ENCODE measurements at regions not wholly inside any gene's neighbourhood (a gene's known extent, or its start where the extent isn't known, plus 50 kb on each side); places are given as distances from the start of the nearest gene placed in this dataset.

- intact Hi-C loops (cut with DNase I; ENCODE audit: low total_unique reads) = no loop called here
- H3K4me3 ChIP-seq = no peak overlapping the region
- H3K27me3 ChIP-seq = no peaks in the 10 kb centered on the region
- no peak for DNase-seq
- no peaks in the 10 kb centered on the region for H3K36me3 ChIP-seq
- H3K4me1 ChIP-seq = no peaks in the 10 kb centered on the region
- TF ChIP-seq, protein P1, sequence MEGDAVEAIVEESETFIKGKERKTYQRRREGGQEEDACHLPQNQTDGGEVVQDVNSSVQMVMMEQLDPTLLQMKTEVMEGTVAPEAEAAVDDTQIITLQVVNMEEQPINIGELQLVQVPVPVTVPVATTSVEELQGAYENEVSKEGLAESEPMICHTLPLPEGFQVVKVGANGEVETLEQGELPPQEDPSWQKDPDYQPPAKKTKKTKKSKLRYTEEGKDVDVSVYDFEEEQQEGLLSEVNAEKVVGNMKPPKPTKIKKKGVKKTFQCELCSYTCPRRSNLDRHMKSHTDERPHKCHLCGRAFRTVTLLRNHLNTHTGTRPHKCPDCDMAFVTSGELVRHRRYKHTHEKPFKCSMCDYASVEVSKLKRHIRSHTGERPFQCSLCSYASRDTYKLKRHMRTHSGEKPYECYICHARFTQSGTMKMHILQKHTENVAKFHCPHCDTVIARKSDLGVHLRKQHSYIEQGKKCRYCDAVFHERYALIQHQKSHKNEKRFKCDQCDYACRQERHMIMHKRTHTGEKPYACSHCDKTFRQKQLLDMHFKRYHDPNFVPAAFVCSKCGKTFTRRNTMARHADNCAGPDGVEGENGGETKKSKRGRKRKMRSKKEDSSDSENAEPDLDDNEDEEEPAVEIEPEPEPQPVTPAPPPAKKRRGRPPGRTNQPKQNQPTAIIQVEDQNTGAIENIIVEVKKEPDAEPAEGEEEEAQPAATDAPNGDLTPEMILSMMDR (IDR thresholded peaks at IDR 0.05) = no peak
- H3K27ac ChIP-seq = no peak overlapping the region
- H3K9me3 ChIP-seq = no peaks in the 10 kb centered on the region
These were observed 311.4 kb upstream of the ITGA1 start for GRCh38 chr5:52476346-52476745.

- intact Hi-C loops (cut with DNase I; ENCODE audit: low total_unique reads) = no loop called here
- Histone ChIP-seq H3K27ac (no peak overlapping the region), H3K27me3 (no peaks in the 10 kb centered on the region), H3K4me3 (no peak overlapping the region), H3K36me3 (no peaks in the 10 kb centered on the region), H3K9me3 (no peaks in the 10 kb centered on the region), H3K4me1 (no peaks in the 10 kb centered on the region)
- TF ChIP-seq, protein P1 (IDR thresholded peaks at IDR 0.05) = no peak
- DNase-seq = no peak
These were observed 306.5 kb upstream of the ITGA1 start for GRCh38 chr5:52481201-52481600.

DNA sequence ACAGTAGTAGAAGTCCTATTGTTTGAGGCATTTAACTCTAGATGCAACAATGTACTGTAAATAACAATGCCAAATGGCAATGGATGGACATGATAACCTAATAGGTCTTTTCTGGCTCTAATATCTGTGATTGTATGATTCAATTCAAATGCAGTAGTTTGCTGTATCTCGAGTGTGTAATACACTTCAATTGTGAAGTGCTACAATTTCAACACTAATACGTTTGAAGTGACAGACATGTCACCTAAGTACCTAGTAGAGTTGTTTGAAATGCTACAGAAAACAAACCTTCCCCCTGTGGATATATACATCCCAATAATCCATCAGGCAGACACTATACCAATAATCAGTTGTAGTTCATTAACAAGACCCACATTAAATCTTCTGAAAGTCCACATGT, 305.9 kb upstream of the ITGA1 start:
- no peak overlapping the region for H3K27ac ChIP-seq

GRCh38 chr5:52491071-52491787, 296.5 kb upstream of the ITGA1 start:
- Histone ChIP-seq H3K4me3 (no peak overlapping the region), H3K36me3 (no peaks in the 10 kb centered on the region), H3K27me3 (no peaks in the 10 kb centered on the region), H3K4me1 (no peaks in the 10 kb centered on the region), H3K27ac (no peak overlapping the region), H3K9me3 (no peaks in the 10 kb centered on the region)
- TF ChIP-seq, protein P1 (IDR thresholded peaks at IDR 0.05) = no peak
- DNase-seq = no peak
- intact Hi-C loops (cut with DNase I; ENCODE audit: low total_unique reads) = no loop called here

More for the DNA sequence above, 305.9 kb upstream of the ITGA1 start:
- Histone ChIP-seq H3K36me3 (no peaks in the 10 kb centered on the region), H3K27me3 (no peaks in the 10 kb centered on the region), H3K4me3 (no peak overlapping the region), H3K4me1 (no peaks in the 10 kb centered on the region), H3K9me3 (no peaks in the 10 kb centered on the region)
- DNase-seq = no peak
- TF ChIP-seq, protein P1 (IDR thresholded peaks at IDR 0.05) = no peak
- intact Hi-C loops (cut with DNase I; ENCODE audit: low total_unique reads) = no loop called here

DNA sequence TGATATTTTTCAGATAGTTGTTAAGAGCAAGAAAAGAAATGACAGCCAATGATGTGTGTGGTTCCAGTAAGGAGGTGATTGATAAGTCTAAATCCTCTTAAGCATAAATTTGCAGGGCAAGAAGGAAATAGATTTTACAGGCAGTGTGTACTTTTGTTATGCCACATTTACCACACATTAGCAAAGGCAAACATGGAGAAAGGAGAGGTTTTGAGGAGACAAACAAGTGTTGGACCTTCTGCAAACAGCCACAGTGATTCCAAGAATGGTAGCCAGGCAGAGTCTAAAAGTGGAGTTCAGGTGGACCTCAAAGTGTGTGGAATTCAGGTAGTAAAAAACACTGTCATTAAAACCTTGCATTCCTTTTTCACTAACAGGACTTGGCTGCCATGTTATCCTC, 295.9 kb upstream of the ITGA1 start:
- TF ChIP-seq, protein P1 (IDR thresholded peaks at IDR 0.05) = no peak
- no peak for DNase-seq
- Histone ChIP-seq H3K36me3 (no peaks in the 10 kb centered on the region), H3K27ac (no peak overlapping the region), H3K9me3 (no peaks in the 10 kb centered on the region), H3K27me3 (no peaks in the 10 kb centered on the region), H3K4me3 (no peak overlapping the region), H3K4me1 (no peaks in the 10 kb centered on the region)
- intact Hi-C loops (cut with DNase I; ENCODE audit: low total_unique reads) = no loop called here

All from tibial artery (tissue), 4 donors.